Transverse colon (tissue), 4 donors: ENCODE measurements at regions not wholly inside any gene's neighbourhood (a gene's known extent, or its start where the extent isn't known, plus 50 kb on each side); places are given as distances from the start of the nearest gene placed in this dataset.

Experiments used
- DNase-seq: peaks from one replicate; pipeline ENCODE4 v3.0.0-alpha.2; 2019
- H3K27ac ChIP-seq, 4 donors: fragments of 200-600 bp; sonication (generic); 2 replicates each; pipeline ENCODE4 v1.5.1; 2016 to 2018; ENCODE audit warnings: inconsistent platforms in 4 of 4
- H3K27me3 ChIP-seq: fragments of 200-600 bp; sonication (generic); 2 replicates; pipeline ENCODE4 v1.5.1; 2017; ENCODE audit warnings: inconsistent platforms
- H3K36me3 ChIP-seq, 4 donors: fragments of 200-600 bp; sonication (generic); 2 replicates each; pipeline ENCODE4 v1.5.1; 2017 to 2019; ENCODE audit warnings: inconsistent platforms in 4 of 4
- H3K4me1 ChIP-seq, 4 donors: fragments of 200-600 bp; sonication (generic); 2 replicates each; pipeline ENCODE4 v1.5.1; 2017 to 2020; ENCODE audit warnings: inconsistent platforms in 4 of 4
- H3K4me3 ChIP-seq, 4 donors: fragments of 200-600 bp; sonication (generic); 1 replicate in 1 of 4; 2 replicates in 3 of 4; pipeline versions ENCODE4 v1.5.1 to v1.6.1; 2017 to 2019; ENCODE audit warnings: inconsistent platforms in 4 of 4
- H3K9me3 ChIP-seq, 2 donors: fragments of 200-600 bp; sonication (generic); 2 replicates each; pipeline ENCODE4 v1.5.1; 2017 to 2019; ENCODE audit warnings: inconsistent platforms in 2 of 2
- EP300 ChIP-seq: sonication (generic); formaldehyde crosslinking; IDR thresholded peaks from one replicate; pipeline ENCODE4 v1.6.1; 2017; ENCODE audit warnings: antibody characterized with exemption, low read depth
- POLR2A ChIP-seq: fragments of 450-650 bp; IDR thresholded peaks from one replicate; pipeline ENCODE4 v1.6.1; 2016; ENCODE audit warnings: antibody characterized with exemption, mild to moderate bottlenecking, moderate library complexity
- POLR2AphosphoS5 ChIP-seq, 3 donors: sonication (generic); formaldehyde crosslinking; IDR thresholded peaks; one replicate each; pipeline ENCODE4 v1.6.1; 2016; ENCODE audit warnings: antibody characterized with exemption in 3 of 3
- WGBS, 2 donors: methylation state at CpG; one replicate each; pipeline ENCODE4 v1.1.5; 2018; ENCODE audit warnings: low coverage in 1 of 2; 5-methylcytosine and 5-hydroxymethylcytosine counted together
- in situ Hi-C, 4 donors: fragments of 200-750 bp; cut with MboI; loops; one replicate each; pipeline versions ENCODE4 v1.15.0 to v1.15.1; 2017; ENCODE audit warnings: low sequenced_read_pairs in 3 of 4, low pct_ligation_motif_present in 1 of 4, low pct_unique_long_range_greater_than_20kb in 1 of 4
- intact Hi-C: fragments of 100-400 bp; cut with DNase I; formaldehyde crosslinking; loops from one replicate; pipeline ENCODE4 v1.15.1; 2023; ENCODE audit warnings: low total_unique reads
- TF ChIP-seq, protein P1 (sequence below), 5 experiments: fragments of 200-600 bp in 3 of 5; fragments of 450-650 bp in 2 of 5; sonication (generic) in 3 of 5; IDR thresholded peaks; 1 replicate in 2 of 5; 2 replicates in 3 of 5; pipeline ENCODE4 v1.5.1; 2016 to 2017; ENCODE audit warnings: antibody characterized with exemption in 5 of 5, inconsistent platforms in 3 of 5, mild to moderate bottlenecking in 2 of 5, moderate library complexity in 1 of 5

DNA sequence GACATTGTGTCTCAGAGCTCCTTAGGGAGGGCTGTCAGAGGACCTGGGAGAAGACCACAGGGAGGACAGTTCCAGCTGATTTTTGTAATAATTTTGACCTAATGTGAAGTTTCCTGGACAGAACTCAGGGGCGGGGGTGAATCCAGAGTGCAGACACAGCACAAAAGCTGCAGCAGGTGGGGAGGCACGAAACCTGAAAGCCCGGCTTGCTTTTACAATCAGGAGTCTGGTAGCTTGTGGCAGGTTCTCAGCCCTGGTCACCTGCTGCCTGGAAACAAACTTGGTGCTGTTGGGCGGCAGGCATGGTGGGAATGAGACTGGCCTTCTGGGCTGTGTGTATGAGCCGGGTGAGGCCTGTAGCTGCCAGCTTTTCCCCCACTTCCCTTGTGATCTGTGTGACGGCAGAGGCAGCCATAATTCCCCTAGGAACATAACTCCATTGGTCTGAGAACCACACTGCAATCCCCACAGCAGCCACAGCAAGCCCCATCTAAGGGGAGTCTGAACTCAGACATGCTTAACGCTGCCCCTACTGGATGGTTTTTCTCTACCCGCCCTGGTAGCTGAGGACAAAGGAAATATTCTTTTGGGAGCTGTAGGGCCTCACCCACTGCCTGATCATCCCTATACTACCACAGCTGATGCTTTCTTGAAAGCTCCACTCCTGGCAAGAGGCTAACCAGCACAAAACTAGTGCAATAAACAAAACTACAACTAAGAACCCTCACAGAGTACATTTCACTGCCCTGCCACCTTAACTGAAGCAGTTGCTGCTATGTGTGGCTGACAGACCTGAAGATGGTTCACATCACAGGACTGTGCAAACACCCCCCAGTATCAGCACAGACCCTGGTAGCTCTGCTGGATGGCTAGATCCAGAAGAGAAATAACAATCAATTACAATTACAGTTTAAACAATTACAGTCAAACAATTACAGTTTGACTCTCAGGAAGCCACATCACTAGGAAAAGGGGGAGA is 1055.1 kb upstream of the GJE1 start:
- DNase-seq: no peak
- in situ Hi-C loops: no loop called here
- 82 to 88% methylated on average over 2 to 8 of the region's 8 CpGs for WGBS, 2 donors

DNA sequence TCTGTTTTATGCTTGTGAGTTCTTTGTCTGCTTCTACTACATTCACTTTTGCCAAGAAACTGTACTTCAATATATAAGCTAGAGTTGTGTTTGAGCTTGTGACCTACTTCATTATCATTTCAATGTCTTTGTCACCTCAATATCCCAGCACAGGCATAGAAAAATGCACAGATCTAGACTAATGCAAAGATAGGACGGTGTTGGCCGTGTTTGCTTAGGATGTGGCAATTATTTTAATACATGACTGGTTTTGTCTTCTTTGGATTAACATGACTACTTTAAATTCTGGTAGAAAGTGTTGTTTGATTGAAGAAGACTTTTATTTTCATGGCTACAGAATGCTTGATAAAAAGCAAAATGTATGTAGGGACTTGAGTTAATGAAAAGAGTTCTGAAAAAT is 1075.0 kb upstream of the GJE1 start:
- Histone ChIP-seq H3K4me3 (no peak overlapping the region), H3K9me3 (no peaks in the 10 kb centered on the region), H3K27me3 (no peaks in the 10 kb centered on the region), H3K27ac (no peak overlapping the region), H3K36me3 (no peaks in the 10 kb centered on the region), H3K4me1 (no peaks in the 10 kb centered on the region)
- in situ Hi-C loops (no loop called here), intact Hi-C loops (no loop called here)
- TF ChIP-seq POLR2A: no peak
- TF ChIP-seq POLR2AphosphoS5 (IDR thresholded peaks at IDR 0.05): no peak
- TF ChIP-seq EP300: no peak
- TF ChIP-seq, protein P1, sequence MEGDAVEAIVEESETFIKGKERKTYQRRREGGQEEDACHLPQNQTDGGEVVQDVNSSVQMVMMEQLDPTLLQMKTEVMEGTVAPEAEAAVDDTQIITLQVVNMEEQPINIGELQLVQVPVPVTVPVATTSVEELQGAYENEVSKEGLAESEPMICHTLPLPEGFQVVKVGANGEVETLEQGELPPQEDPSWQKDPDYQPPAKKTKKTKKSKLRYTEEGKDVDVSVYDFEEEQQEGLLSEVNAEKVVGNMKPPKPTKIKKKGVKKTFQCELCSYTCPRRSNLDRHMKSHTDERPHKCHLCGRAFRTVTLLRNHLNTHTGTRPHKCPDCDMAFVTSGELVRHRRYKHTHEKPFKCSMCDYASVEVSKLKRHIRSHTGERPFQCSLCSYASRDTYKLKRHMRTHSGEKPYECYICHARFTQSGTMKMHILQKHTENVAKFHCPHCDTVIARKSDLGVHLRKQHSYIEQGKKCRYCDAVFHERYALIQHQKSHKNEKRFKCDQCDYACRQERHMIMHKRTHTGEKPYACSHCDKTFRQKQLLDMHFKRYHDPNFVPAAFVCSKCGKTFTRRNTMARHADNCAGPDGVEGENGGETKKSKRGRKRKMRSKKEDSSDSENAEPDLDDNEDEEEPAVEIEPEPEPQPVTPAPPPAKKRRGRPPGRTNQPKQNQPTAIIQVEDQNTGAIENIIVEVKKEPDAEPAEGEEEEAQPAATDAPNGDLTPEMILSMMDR (IDR thresholded peaks at IDR 0.05): no peak
- DNase-seq: no peak
- WGBS, 2 donors: 63 to 98% methylated on average over 2 of the region's 2 CpGs

More for the DNA sequence above, 1055.1 kb upstream of the GJE1 start:
- Histone ChIP-seq H3K4me3 (no peak overlapping the region), H3K9me3 (no peaks in the 10 kb centered on the region), H3K27me3 (no peaks in the 10 kb centered on the region), H3K36me3 (no peaks in the 10 kb centered on the region), H3K4me1 (no peaks in the 10 kb centered on the region), H3K27ac (no peak overlapping the region)
- intact Hi-C loops: no loop called here
- TF ChIP-seq, protein P1 (IDR thresholded peaks at IDR 0.05): no peak
- TF ChIP-seq POLR2A: no peak

DNA sequence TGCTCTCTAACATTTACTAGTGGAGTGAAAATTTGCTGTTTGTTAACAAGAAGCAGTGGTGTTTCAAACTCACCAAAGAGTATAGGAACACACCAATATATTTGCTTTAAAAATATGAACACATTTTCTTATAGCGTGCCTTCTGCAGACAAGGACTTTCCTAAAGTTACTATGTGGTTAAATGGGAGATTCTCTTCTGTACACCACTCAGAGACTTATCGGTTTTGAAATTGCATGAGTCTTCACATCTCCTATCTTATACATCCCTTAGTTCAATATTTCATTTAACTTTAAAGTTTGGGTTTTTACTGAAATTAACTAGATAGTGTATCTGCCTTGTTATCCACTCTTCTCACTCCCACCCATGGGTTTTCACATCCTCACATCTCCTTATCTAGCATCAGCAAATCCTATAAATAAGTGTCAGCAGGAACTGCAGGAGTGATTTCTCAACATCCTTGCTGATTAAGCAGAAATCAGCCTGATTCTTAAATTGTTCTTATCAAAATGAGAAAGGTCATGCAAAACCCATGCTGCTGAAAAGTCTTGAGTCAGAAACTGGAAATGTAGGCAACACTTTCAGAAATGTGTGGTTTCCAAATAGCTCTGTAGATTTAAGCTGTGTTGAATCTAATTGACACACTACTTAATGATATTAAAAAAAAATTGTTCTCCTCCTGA is 1075.6 kb upstream of the GJE1 start:
- no peak overlapping the region for H3K27ac ChIP-seq
- H3K4me1 ChIP-seq: no peaks in the 10 kb centered on the region
- no peaks in the 10 kb centered on the region for H3K27me3 ChIP-seq
- H3K9me3 ChIP-seq: no peaks in the 10 kb centered on the region
- H3K36me3 ChIP-seq: no peaks in the 10 kb centered on the region
- intact Hi-C loops (no loop called here), in situ Hi-C loops (no loop called here)
- 79 to 82% methylated on average over 2 of the region's 2 CpGs for WGBS, 2 donors
- no peak for TF ChIP-seq POLR2A
- TF ChIP-seq, protein P1 (IDR thresholded peaks at IDR 0.05): no peak
- H3K4me3 ChIP-seq: no peak overlapping the region
- no peak for DNase-seq

DNA sequence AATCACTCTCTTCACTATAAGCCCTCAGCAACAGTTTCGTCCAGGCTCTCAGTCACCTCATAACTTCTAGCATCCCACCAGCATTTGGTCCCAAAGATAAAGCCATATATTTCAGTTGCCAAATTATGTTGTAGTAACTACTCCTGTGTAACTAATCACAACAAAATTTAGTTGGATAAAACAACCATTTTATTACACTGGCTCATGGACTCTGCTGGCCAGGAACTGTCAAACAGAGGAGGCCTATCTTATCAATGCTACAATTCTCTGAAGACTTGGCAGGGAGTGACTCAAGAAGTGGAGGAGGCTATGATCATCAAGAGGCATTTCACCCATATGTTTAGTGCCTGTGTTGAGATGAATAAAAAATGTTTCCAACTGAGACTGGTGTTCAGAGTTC is 1082.3 kb upstream of the GJE1 start:
- TF ChIP-seq POLR2AphosphoS5 (IDR thresholded peaks at IDR 0.05): no peak
- TF ChIP-seq, protein P1 (IDR thresholded peaks at IDR 0.05): no peak
- TF ChIP-seq POLR2A: no peak
- no peak for TF ChIP-seq EP300
- H3K4me3 ChIP-seq: no peak overlapping the region
- no peaks in the 10 kb centered on the region for H3K4me1 ChIP-seq
- intact Hi-C loops (no loop called here), in situ Hi-C loops (no loop called here)
- 77 to 80% methylated on average over 1 of the region's 1 CpG for WGBS, 2 donors
- DNase-seq: no peak
- H3K27me3 ChIP-seq: no peaks in the 10 kb centered on the region
- no peaks in the 10 kb centered on the region for H3K36me3 ChIP-seq
- H3K9me3 ChIP-seq: no peaks in the 10 kb centered on the region
- H3K27ac ChIP-seq: no peak overlapping the region
